ENCODE measurements at regions not wholly inside any gene's neighbourhood (a gene's known extent, or its start where the extent isn't known, plus 50 kb on each side); places are given as distances from the start of the nearest gene placed in this dataset.

GRCh38 chr11:109945626-109946321 lies 147.4 kb upstream of the ZC3H12C start:
- no peak for TF ChIP-seq CTCF (IDR thresholded peaks at IDR 0.05; ENCODE audit: unreplicated experiment)
- no peak for DNase-seq (ENCODE audit: low spot score, unreplicated experiment)
- no peak overlapping the region for H3K4me3 Mint-ChIP-seq (ENCODE audit: low read depth)
- H3K36me3 Mint-ChIP-seq (ENCODE audit: insufficient read depth), result no peaks in the 10 kb centered on the region
- no peak overlapping the region for H3K27ac Mint-ChIP-seq
- H3K9me3 Mint-ChIP-seq (ENCODE audit: low read depth), result no peaks in the 10 kb centered on the region
- peaks cover 6% of the 10 kb centered on the region for H3K27me3 Mint-ChIP-seq
- no peaks in the 10 kb centered on the region for H3K4me1 Mint-ChIP-seq (ENCODE audit: low read depth)

- Mint-ChIP-seq H3K27me3 (peaks cover 2% of the 10 kb centered on the region), H3K9me3 (ENCODE audit: low read depth) (no peaks in the 10 kb centered on the region), H3K4me1 (ENCODE audit: low read depth) (no peaks in the 10 kb centered on the region), H3K27ac (peak overlapping the region; percentile 86), H3K36me3 (ENCODE audit: insufficient read depth) (no peaks in the 10 kb centered on the region), H3K4me3 (ENCODE audit: low read depth) (peak overlapping the region; percentile 55)
- DNase-seq (ENCODE audit: low spot score, unreplicated experiment), result peak; percentile 59
- peak; percentile 96 for TF ChIP-seq CTCF (IDR thresholded peaks at IDR 0.05; ENCODE audit: unreplicated experiment)
These were observed 146.8 kb upstream of the ZC3H12C start for GRCh38 chr11:109946322-109946846.

GRCh38 chr11:109954534-109954933 lies 138.7 kb upstream of the ZC3H12C start:
- no peaks in the 10 kb centered on the region for H3K9me3 Mint-ChIP-seq (ENCODE audit: low read depth)
- TF ChIP-seq CTCF (IDR thresholded peaks at IDR 0.05; ENCODE audit: unreplicated experiment), result no peak
- H3K27ac Mint-ChIP-seq, result no peak overlapping the region
- peaks cover 7% of the 10 kb centered on the region for H3K27me3 Mint-ChIP-seq
- no peak for DNase-seq (ENCODE audit: low spot score, unreplicated experiment)
- H3K4me1 Mint-ChIP-seq (ENCODE audit: low read depth), result no peaks in the 10 kb centered on the region
- no peak overlapping the region for H3K4me3 Mint-ChIP-seq (ENCODE audit: low read depth)
- H3K36me3 Mint-ChIP-seq (ENCODE audit: insufficient read depth), result no peaks in the 10 kb centered on the region

- Mint-ChIP-seq H3K36me3 (ENCODE audit: insufficient read depth) (no peaks in the 10 kb centered on the region), H3K4me1 (ENCODE audit: low read depth) (no peaks in the 10 kb centered on the region), H3K9me3 (ENCODE audit: low read depth) (no peaks in the 10 kb centered on the region), H3K27me3 (peaks cover 7% of the 10 kb centered on the region), H3K27ac (no peak overlapping the region), H3K4me3 (ENCODE audit: low read depth) (no peak overlapping the region)
- TF ChIP-seq CTCF (IDR thresholded peaks at IDR 0.05; ENCODE audit: unreplicated experiment), result no peak
- DNase-seq (ENCODE audit: low spot score, unreplicated experiment), result no peak
These were observed 136.9 kb upstream of the ZC3H12C start for GRCh38 chr11:109956124-109956793.

- Mint-ChIP-seq H3K4me3 (ENCODE audit: low read depth) (no peak overlapping the region), H3K9me3 (ENCODE audit: low read depth) (no peaks in the 10 kb centered on the region), H3K36me3 (ENCODE audit: insufficient read depth) (no peaks in the 10 kb centered on the region), H3K27ac (no peak overlapping the region), H3K4me1 (ENCODE audit: low read depth) (no peaks in the 10 kb centered on the region), H3K27me3 (peaks cover 7% of the 10 kb centered on the region)
- no peak for TF ChIP-seq CTCF (IDR thresholded peaks at IDR 0.05; ENCODE audit: unreplicated experiment)
- DNase-seq (ENCODE audit: low spot score, unreplicated experiment), result no peak
These were observed 136.2 kb upstream of the ZC3H12C start for GRCh38 chr11:109957000-109957399.
